AG04450 (cell line): ENCODE measurements at regions not wholly inside any gene's neighbourhood (a gene's known extent, or its start where the extent isn't known, plus 50 kb on each side); places are given as distances from the start of the nearest gene placed in this dataset.

Experiments used
- CTCF ChIA-PET: fragments of 300-600, 350-600 bp; formaldehyde crosslinking; extraction: SDS; loops from one replicate; lab custom pipeline; 2022; ENCODE audit warnings: antibody characterized with exemption, inconsistent platforms; lab: Charles Lee
- POLR2A ChIA-PET: fragments of 350-600 bp; formaldehyde crosslinking; extraction: SDS; loops from one replicate; lab custom pipeline; 2021; ENCODE audit warnings: antibody characterized with exemption, inconsistent platforms; lab: Yijun Ruan, JAX
- DNase-seq: peaks from one replicate; pipeline ENCODE4 v3.0.0-alpha.2; 2011; ENCODE audit warnings: low read depth, low spot score
- H3K27ac ChIP-seq: one replicate; pipeline ENCODE4 v1.5.1; 2012; ENCODE audit warnings: low read depth, low read length, control low read depth
- H3K27me3 ChIP-seq: one replicate; pipeline ENCODE4 v1.6.0; 2012; ENCODE audit warnings: low read length; ENCODE audit not compliant: control insufficient read depth, insufficient read depth
- H3K4me3 ChIP-seq: 2 replicates; pipeline ENCODE4 v1.5.1; 2011; ENCODE audit warnings: mild to moderate bottlenecking, low read depth, low read length, control low read depth
- H3K9me3 ChIP-seq: 2 replicates; pipeline ENCODE4 v1.5.1; 2012; ENCODE audit warnings: low read length; ENCODE audit not compliant: control insufficient read depth, insufficient read depth
- TF ChIP-seq, protein P1 (sequence below): IDR thresholded peaks from 2 replicates; pipeline ENCODE4 v1.5.1; 2011; ENCODE audit warnings: low read depth, low read length, control low read depth, inconsistent platforms

DNA sequence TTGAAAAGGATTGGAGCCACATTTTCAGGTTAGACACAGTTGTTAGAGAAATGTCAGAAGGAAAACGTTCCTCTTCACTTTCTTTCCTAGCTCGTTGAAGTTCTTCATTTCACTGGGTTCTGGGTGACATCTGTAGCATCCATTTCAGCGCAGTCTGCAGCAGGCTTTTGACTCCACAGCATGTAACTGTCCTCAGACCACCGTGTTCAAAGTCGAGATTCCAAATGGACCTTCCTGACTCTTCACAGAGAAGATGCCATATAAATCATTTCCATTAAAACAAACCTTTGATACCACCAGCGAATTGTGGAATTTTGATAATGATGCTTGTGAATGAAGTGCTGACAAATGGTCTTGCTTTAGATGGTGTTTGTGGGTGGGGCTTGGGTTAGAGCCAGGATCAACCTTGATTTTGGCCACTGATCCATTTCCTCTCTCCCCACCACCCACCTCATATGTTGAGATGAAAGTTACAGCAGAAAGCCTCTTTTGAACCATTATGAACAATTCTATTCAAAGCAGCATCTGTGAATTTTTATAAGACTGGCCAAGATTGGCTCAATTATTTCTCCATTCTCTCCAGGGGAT is 185.3 kb upstream of the PREP start:
- POLR2A ChIA-PET = no interaction called here
- TF ChIP-seq, protein P1, sequence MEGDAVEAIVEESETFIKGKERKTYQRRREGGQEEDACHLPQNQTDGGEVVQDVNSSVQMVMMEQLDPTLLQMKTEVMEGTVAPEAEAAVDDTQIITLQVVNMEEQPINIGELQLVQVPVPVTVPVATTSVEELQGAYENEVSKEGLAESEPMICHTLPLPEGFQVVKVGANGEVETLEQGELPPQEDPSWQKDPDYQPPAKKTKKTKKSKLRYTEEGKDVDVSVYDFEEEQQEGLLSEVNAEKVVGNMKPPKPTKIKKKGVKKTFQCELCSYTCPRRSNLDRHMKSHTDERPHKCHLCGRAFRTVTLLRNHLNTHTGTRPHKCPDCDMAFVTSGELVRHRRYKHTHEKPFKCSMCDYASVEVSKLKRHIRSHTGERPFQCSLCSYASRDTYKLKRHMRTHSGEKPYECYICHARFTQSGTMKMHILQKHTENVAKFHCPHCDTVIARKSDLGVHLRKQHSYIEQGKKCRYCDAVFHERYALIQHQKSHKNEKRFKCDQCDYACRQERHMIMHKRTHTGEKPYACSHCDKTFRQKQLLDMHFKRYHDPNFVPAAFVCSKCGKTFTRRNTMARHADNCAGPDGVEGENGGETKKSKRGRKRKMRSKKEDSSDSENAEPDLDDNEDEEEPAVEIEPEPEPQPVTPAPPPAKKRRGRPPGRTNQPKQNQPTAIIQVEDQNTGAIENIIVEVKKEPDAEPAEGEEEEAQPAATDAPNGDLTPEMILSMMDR = no peak
- Histone ChIP-seq H3K9me3 (peaks cover 4% of the 10 kb centered on the region; the same call in 1 of the 2 replicates), H3K27ac (no peak overlapping the region), H3K27me3 (no peaks in the 10 kb centered on the region), H3K4me3 (no peak overlapping the region)
- DNase-seq = no peak
- CTCF ChIA-PET = interaction anchor here (1.0 to 1.3 kb wide), 2 partner anchors 10 to 636 kb away, joined by 3 read pairs; no protein-coding TSS in a partner anchor

- POLR2A ChIA-PET = no interaction called here
- DNase-seq = no peak
- TF ChIP-seq, protein P1 = no peak
- CTCF ChIA-PET = interaction anchor here (0.7 to 1.3 kb wide), 2 partner anchors 9 to 161 kb away, joined by 3 to 4 read pairs; no protein-coding TSS in a partner anchor
- Histone ChIP-seq H3K9me3 (peaks cover 4% of the 10 kb centered on the region; the same call in 1 of the 2 replicates), H3K27ac (no peak overlapping the region), H3K27me3 (no peaks in the 10 kb centered on the region), H3K4me3 (no peak overlapping the region)
Observed at GRCh38 chr6:105587349-105588122, 184.7 kb upstream of the PREP start.

DNA sequence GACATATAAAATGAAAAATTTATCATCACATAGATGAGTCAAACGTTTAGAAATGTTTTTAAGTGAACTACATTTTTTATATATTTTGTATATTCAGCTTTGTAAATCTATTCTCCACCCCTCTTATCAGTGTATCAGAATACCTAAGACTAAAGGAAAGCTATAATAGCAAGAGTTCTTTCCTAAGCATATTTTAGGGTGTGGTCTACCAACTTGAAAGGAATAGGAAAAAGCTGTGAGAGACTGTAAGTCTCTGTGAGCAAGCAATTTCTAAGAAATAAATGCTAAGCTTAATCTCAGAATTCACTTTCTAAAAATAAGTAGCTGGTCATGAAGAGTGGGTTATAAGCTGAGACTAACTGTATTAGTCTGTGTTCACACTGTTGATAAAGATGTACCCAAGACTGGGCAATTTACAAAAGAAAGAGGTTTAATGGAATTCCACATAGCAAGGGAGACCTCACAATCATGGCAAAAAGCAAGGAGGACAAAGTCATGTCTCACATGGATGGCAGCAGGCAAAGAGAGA is 175.4 kb upstream of the PREP start:
- no peak for DNase-seq
- ChIA-PET POLR2A (no interaction called here), CTCF (interaction anchor here (0.6 to 1.0 kb wide), 2 partner anchors 9 to 1307 kb away, joined by 3 read pairs; no protein-coding TSS in a partner anchor)
- H3K27me3 ChIP-seq = no peaks in the 10 kb centered on the region
- no peaks in the 10 kb centered on the region for H3K9me3 ChIP-seq
- no peak overlapping the region for H3K4me3 ChIP-seq
- H3K27ac ChIP-seq = no peak overlapping the region
- TF ChIP-seq, protein P1 = no peak

GRCh38 chr6:105573556-105573955 is 170.7 kb upstream of the PREP start:
- Histone ChIP-seq H3K27me3 (no peaks in the 10 kb centered on the region), H3K9me3 (no peaks in the 10 kb centered on the region), H3K4me3 (no peak overlapping the region), H3K27ac (no peak overlapping the region)
- TF ChIP-seq, protein P1 = no peak
- POLR2A ChIA-PET = no interaction called here
- no peak for DNase-seq
- CTCF ChIA-PET = no interaction called here

GRCh38 chr6:105573138-105573537 is 170.3 kb upstream of the PREP start:
- TF ChIP-seq, protein P1 = no peak
- Histone ChIP-seq H3K27me3 (no peaks in the 10 kb centered on the region), H3K4me3 (no peak overlapping the region), H3K27ac (no peak overlapping the region), H3K9me3 (no peaks in the 10 kb centered on the region)
- ChIA-PET CTCF (no interaction called here), POLR2A (no interaction called here)
- no peak for DNase-seq
